ENCODE measurements at regions not wholly inside any gene's neighbourhood (a gene's known extent, or its start where the extent isn't known, plus 50 kb on each side); places are given as distances from the start of the nearest gene placed in this dataset.

GRCh38 chr10:128633864-128634540 is 507.8 kb upstream of the MKI67 start:
- H3K4me3 ChIP-seq (ENCODE audit: low read depth, low read length): no peak overlapping the region
- ChIA-PET CTCF (no interaction called here), POLR2A (no interaction called here)
- no peak for DNase-seq (ENCODE audit: low read depth, low spot score)
- TF ChIP-seq, protein P1, sequence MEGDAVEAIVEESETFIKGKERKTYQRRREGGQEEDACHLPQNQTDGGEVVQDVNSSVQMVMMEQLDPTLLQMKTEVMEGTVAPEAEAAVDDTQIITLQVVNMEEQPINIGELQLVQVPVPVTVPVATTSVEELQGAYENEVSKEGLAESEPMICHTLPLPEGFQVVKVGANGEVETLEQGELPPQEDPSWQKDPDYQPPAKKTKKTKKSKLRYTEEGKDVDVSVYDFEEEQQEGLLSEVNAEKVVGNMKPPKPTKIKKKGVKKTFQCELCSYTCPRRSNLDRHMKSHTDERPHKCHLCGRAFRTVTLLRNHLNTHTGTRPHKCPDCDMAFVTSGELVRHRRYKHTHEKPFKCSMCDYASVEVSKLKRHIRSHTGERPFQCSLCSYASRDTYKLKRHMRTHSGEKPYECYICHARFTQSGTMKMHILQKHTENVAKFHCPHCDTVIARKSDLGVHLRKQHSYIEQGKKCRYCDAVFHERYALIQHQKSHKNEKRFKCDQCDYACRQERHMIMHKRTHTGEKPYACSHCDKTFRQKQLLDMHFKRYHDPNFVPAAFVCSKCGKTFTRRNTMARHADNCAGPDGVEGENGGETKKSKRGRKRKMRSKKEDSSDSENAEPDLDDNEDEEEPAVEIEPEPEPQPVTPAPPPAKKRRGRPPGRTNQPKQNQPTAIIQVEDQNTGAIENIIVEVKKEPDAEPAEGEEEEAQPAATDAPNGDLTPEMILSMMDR (IDR thresholded peaks at IDR 0.05; ENCODE audit: insufficient read depth, low read length, missing control alignments): no peak

DNA sequence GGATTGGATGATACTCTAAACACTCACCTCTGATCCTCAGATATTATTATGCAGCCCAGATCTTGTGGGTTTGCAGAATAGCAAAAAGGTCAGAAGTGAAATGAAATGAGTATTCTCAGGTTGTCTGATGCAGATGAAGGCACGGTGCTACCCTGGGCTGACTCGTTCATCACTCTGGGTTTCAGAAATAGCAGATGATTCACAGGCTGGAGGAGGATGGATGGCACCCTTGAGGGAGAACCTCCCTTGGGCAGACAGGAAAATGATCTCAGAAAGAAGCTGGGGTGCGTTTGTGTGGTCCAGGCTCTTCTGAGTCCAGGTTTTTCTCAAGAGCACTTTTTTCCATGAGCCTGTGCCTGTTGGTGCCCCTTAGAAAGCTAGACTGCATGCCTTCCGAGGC is 515.8 kb upstream of the MKI67 start:
- ChIA-PET POLR2A (no interaction called here), CTCF (no interaction called here)
- no peak overlapping the region for H3K4me3 ChIP-seq (ENCODE audit: low read depth, low read length)
- TF ChIP-seq, protein P1 (IDR thresholded peaks at IDR 0.05; ENCODE audit: insufficient read depth, low read length, missing control alignments): no peak
- no peak for DNase-seq (ENCODE audit: low read depth, low spot score)

- ChIA-PET POLR2A (no interaction called here), CTCF (no interaction called here)
- DNase-seq (ENCODE audit: low read depth, low spot score): no peak
- no peak overlapping the region for H3K4me3 ChIP-seq (ENCODE audit: low read depth, low read length)
- TF ChIP-seq, protein P1 (IDR thresholded peaks at IDR 0.05; ENCODE audit: insufficient read depth, low read length, missing control alignments): no peak
Observed at GRCh38 chr10:128642502-128642901, 516.3 kb upstream of the MKI67 start.

DNA sequence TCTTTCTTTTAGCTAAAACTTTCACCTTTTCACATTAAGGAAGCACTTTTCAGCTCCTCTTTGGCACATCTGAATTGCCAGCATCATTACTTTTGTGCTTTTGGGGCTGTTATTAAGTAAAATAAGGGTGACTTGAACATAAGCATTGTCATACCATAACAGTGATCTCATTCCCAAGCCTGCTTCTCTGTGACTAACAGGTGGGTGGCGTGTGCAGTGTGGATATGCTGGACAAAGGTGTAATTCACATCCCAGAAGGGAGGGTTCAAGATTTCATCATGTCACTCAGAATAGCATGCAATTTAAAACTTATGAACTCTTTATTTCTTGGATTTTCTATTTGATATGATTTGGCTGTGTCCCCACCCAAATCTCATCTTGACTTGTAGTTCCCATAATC is 517.4 kb upstream of the MKI67 start:
- ChIA-PET POLR2A (no interaction called here), CTCF (no interaction called here)
- H3K4me3 ChIP-seq (ENCODE audit: low read depth, low read length): no peak overlapping the region
- DNase-seq (ENCODE audit: low read depth, low spot score): no peak
- TF ChIP-seq, protein P1 (IDR thresholded peaks at IDR 0.05; ENCODE audit: insufficient read depth, low read length, missing control alignments): no peak

DNA sequence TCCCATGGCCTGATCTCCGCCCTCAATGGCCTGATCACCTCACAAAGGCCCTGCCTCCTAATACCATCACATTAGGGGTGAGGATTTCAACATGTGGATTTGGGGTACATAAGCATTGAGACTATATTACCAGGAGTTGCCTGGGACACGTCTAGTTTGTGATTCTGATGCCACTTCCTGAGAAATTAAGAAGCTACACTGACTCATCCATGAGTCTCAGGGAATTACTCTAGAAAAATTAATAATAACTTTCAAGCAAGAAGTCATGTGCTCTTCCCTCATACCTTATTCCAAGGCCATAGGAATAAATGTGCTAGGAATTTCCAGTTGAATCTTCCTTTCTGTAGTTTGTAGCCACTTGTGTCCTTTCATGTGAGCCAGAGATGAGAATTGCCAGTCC is 519.3 kb upstream of the MKI67 start:
- H3K4me3 ChIP-seq (ENCODE audit: low read depth, low read length): no peak overlapping the region
- DNase-seq (ENCODE audit: low read depth, low spot score): no peak
- ChIA-PET POLR2A (no interaction called here), CTCF (no interaction called here)
- TF ChIP-seq, protein P1 (IDR thresholded peaks at IDR 0.05; ENCODE audit: insufficient read depth, low read length, missing control alignments): no peak

DNA sequence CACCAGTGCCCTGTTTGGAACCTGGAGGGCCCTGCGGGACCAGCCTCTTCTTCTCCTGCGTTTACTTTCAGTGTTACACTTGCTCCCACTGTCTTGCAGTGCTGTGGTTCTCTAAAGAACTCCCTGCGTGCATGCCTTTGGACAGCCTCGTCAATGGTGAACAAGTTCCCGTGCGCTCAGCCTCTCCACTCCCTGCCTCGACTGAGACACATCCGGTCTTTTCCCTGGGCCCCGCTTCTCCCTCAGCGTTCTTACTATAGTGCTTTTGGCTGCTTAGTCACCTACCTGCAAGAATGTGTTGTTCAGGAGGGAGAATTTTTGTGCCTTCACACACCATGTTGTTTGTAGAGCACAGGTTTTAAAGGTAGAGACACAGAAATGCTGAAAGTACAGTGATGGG is 520.7 kb upstream of the MKI67 start:
- DNase-seq (ENCODE audit: low read depth, low spot score): no peak
- ChIA-PET CTCF (no interaction called here), POLR2A (no interaction called here)
- TF ChIP-seq, protein P1 (IDR thresholded peaks at IDR 0.05; ENCODE audit: insufficient read depth, low read length, missing control alignments): no peak
- no peak overlapping the region for H3K4me3 ChIP-seq (ENCODE audit: low read depth, low read length)
